HL-60/S4 (cell line): ENCODE measurements at regions not wholly inside any gene's neighbourhood (a gene's known extent, or its start where the extent isn't known, plus 50 kb on each side); places are given as distances from the start of the nearest gene placed in this dataset.

Source experiments
- in situ Hi-C: fragments of 300-500 bp; cut with MboI; formaldehyde crosslinking; loops from 2 replicates; pipeline ENCODE4 v1.14.3; 2022; ENCODE audit warnings: low sequenced_read_pairs

- in situ Hi-C loops = no loop called here
Measured at GRCh38 chr3:67897351-67898336, 243.2 kb upstream of the SUCLG2 start.

DNA sequence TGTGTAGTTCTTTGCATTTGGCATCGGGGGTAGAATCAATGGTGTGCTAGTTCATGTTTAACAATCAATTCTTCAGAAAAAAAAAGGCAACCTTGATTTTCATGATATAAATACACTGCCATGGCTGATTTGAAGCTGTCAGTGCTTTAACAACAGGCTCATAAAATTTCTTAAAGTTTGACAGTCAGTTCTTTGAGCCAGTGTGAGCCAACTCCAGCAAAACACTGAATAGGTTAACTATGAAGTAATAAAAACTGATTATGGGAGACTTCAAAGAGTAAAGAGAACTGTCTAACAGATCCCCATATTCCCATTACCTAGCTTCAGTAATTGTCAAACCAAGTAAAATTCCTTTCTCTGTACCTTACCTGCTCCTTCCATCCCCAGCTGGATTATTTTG is 241.7 kb upstream of the SUCLG2 start:
- in situ Hi-C loops = no loop called here

GRCh38 chr3:67894510-67894909 is 240.1 kb upstream of the SUCLG2 start:
- in situ Hi-C loops = no loop called here

GRCh38 chr3:67884345-67884744 is 229.9 kb upstream of the SUCLG2 start:
- in situ Hi-C loops = no loop called here

GRCh38 chr3:67883766-67884165 is 229.4 kb upstream of the SUCLG2 start:
- in situ Hi-C loops = no loop called here

DNA sequence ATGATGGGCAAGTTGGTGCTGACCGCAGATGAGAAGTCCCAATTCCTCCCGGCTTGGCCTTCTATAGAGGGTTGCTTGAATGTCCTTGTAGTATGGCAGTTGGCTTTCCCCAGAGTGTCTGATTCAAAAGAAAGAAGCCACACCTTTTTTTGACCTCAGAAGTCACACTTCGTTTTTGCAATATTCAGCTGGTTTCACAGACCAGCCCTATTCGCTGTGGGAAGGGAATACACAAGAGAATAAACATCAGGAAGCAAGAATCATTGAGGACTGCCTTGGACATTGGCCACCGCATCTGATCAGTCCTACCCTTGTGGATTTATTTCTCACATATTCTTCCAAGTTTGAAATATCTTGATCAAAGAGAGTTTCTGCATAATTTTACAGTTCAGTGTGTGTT is 228.6 kb upstream of the SUCLG2 start:
- in situ Hi-C loops = no loop called here

- in situ Hi-C loops = no loop called here
Measured at GRCh38 chr3:67876261-67876660, 221.8 kb upstream of the SUCLG2 start.

GRCh38 chr3:67875858-67876257 is 221.4 kb upstream of the SUCLG2 start:
- in situ Hi-C loops = no loop called here

GRCh38 chr3:67875338-67875737 is 220.9 kb upstream of the SUCLG2 start:
- in situ Hi-C loops = no loop called here

- in situ Hi-C loops = no loop called here
Measured at GRCh38 chr3:67870477-67870876, 216.1 kb upstream of the SUCLG2 start.

DNA sequence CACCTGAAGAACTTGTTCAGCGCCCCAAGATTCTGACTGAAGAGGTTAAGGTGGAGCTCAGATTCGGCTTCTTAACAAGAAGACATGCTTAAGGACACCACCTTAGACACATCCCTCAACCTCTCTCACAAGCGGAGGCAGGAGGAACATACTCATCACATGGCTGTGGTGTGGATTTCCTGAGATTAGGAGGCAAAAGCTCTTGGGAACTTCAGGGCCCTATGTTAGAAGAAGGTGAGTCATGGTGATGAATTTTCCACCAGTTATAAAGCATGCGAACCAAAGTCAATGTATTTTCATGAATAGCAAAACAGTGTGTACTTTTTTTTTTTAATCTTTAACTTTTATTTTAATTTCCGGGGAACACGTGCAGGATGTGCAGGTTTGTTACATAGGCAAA is 212.2 kb upstream of the SUCLG2 start:
- in situ Hi-C loops = no loop called here

- in situ Hi-C loops = no loop called here
Measured at GRCh38 chr3:67864587-67865183, 210.3 kb upstream of the SUCLG2 start.

- in situ Hi-C loops = no loop called here
Measured at GRCh38 chr3:67863869-67864268, 209.5 kb upstream of the SUCLG2 start.

DNA sequence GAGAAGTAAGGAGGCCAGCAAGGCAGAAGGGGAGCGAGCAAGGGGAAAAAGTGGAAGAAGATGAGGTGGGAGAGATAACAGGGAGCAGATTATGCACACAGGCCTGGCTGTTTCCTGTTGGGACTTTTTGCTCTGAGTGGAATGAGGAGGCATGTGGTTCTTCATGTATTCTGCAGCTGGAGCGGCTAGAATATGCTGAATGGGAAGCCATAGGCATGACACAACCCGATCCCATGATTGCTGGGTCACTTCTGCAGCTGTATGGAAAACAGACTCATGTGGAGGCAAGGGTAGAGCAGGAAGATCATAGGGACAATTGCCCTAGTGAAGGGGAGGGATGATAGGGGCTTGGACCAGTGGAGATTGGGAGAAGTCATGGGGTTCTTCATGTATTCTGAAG is 206.0 kb upstream of the SUCLG2 start:
- in situ Hi-C loops = no loop called here

DNA sequence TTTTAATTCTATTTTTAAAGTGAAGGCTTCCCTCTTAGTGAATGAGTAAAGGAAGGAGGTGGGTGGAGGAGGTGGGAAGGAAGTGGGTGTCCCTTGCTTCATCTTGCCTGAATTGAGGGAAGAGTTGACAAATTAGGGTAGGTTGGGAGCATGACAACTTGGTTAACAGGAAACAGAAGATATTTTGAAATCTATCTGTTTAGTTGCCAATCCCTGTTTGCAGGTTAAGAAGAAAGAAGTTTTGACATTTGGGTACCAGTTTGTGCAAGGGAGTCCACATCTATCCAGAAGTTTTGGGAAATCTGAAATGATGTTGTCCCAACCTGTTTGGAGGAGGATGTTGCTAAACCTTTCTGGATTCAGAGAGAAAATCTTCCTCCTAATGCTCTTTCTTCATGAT is 204.1 kb upstream of the SUCLG2 start:
- in situ Hi-C loops = no loop called here

DNA sequence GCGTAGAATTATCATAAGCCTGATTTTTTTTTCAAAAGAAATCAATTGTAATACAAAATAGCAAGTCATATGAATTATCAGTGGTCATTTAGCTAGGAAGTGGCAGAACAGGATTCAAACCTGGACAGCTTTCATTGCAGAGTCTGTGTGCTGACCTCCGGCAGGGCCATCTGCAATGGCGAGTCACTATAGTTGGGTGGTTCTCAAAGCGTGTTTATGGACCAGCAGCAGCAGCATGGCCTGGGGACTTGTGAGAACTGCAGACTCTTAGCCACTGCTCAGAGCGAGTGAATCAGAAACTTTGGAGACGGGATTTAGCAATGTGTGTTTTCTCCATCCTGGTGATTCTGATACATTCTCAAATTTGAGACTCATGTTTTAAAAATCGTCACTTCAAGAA is 202.3 kb upstream of the SUCLG2 start:
- in situ Hi-C loops = no loop called here

DNA sequence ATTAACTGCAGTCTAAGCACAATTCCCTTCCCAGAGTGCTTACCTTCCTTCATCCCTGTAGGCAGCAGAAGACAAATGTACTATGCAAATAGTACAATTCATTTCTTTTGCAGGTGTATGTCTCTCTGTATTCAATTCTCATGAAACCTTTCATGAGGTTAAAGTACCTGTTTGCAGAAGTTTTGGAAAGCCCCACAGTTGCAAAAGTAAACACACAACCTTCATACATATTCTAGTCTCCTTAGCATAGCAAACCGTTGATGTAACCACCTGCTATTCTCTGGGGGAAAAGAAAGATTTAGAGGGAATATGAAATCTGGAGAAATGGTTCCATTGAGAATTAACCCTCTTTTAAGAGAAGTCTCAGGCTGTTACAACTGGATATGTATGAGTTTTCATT is 200.3 kb upstream of the SUCLG2 start:
- in situ Hi-C loops = no loop called here

GRCh38 chr3:67853520-67853919 is 199.1 kb upstream of the SUCLG2 start:
- in situ Hi-C loops = no loop called here

DNA sequence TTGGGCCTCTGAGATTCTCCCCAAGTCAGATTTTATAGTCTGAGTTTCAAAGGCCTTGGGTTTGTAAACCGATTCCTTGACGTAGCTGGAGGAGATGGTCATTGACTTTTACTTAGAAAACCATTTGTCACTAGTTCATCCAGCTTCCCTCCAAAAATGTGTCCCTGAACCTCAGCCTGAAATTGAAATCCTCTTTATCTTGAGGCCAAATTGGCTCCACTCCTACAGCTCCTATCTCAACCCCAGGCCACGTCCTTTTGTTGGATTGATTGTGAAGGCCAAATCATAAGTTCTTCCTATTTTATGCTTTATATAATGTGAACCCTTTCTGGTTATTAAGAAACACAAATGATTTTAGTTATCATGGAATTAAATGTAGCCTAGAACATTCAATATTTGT is 193.9 kb upstream of the SUCLG2 start:
- in situ Hi-C loops = no loop called here

- in situ Hi-C loops = no loop called here
Measured at GRCh38 chr3:67846166-67846565, 191.8 kb upstream of the SUCLG2 start.

DNA sequence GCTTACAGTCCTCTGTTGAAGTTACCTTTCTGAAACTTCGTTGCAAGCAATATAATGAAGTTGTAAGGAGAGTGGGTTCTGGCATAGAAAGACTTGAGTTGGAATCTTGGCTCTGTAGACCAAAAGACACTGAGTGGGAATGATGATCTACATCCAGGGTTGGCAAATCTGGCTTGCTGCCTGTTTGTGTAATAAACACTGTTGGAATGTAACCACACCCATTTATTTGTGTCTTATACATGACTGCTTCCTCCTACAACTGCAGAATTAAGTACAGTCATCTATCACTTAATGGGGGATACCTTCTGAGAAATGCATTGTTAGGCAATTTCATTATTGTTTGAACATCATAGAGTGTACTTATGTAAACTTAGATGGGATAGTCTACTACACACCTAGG is 178.4 kb upstream of the SUCLG2 start:
- in situ Hi-C loops = no loop called here

- in situ Hi-C loops = no loop called here
Measured at GRCh38 chr3:67831262-67831661, 176.8 kb upstream of the SUCLG2 start.
